ENCODE measurements at regions not wholly inside any gene's neighbourhood (a gene's known extent, or its start where the extent isn't known, plus 50 kb on each side); places are given as distances from the start of the nearest gene placed in this dataset.

DNA sequence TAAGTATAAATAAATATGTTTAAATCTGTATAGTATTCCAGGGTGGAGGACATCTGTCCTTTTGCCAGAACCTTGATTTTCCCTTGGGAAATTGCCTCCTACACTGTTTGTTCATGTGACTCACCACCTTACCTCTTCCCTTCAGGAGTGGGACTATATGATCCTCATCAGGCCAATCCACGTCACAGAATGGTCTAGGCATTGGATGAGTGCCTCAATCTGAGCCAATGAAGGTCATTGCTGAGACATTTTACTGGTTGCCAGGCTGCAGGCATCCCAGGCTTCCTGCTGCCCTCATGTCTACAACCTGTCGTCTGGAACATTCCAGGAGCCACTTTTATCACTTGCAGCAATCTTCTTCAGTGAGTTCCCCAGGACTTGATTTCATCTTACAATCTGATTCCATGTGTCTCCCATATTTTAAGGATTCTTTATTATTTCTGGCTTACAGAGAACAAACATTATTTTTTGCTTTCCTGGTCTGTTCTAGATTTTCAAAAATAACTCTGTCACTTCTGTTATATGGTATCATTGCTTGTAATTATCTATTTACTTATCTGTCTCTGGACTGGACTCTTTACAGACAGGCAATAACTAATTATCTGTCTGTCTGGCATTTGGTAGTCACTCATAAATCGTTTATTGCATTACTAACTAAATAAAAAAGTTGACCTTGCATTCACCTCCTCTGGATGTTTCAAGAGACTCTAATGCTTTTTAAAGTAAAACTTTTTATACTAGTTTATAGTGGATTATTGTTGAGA is 107.3 kb upstream of the APC start (continued):
- TF ChIP-seq VEZF1 (CRISPR knock-in tag; IDR thresholded peaks at IDR 0.05), result no peak
- no peak for TF ChIP-seq KHSRP (IDR thresholded peaks at IDR 0.05)
- TF ChIP-seq ZNF197 (CRISPR knock-in tag; IDR thresholded peaks at IDR 0.05; ENCODE audit: low read depth), result no peak
- TF ChIP-seq CEBPG (CRISPR knock-in tag; IDR thresholded peaks at IDR 0.05), result no peak
- no peak for TF ChIP-seq CEBPG (tag; conservative IDR thresholded peaks at IDR 0.05 in 1 of 2, IDR thresholded peaks at IDR 0.05 in 1 of 2)
- TF ChIP-seq SMAD2 (IDR thresholded peaks at IDR 0.05; ENCODE audit: low read depth, low read length), result no peak

DNA sequence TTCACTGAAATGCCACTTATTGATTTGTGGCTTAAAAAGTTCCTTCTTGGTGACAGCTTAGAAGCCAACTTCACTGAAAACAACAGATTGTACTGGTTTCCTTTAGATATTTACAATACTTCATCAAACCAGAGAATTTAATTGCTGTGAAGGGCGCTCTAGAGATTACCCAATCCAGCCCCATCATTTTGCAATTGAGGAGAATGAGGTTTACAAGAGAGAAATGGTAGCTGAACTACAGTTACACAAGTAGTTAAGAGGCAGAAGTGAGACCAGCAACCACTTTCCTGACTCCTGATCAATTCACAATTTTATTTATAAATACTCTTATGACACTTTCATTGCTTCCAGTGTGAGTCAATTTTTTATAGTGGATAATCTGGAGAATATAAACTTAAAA is 103.5 kb upstream of the APC start:
- no peak overlapping the region for H3K4me2 ChIP-seq (ENCODE audit: insufficient read depth, low read length)
- in situ Hi-C loops (cut with MboI) (no loop called here), intact Hi-C loops (cut with micrococcal nuclease) (no loop called here)
- ATAC-seq (no peak), DNase-seq (ENCODE audit: extremely low read depth in 1 of 4, low spot score in 3 of 4) (no peak), FAIRE-seq (no peak)
- no peaks in the 10 kb centered on the region for H3K27me3 ChIP-seq (ENCODE audit: control insufficient read depth in 2 of 2, insufficient read depth in 2 of 2, low read length in 2 of 2)
- H3K27ac ChIP-seq (ENCODE audit: extremely low read depth, low read depth, low read length), result no peak overlapping the region
- no peak overlapping the region for H2AFZ ChIP-seq (ENCODE audit: low read depth, low read length)
- H3K4me1 ChIP-seq (replicated peaks in 1 of 2; ENCODE audit: control insufficient read depth in 2 of 2, insufficient read depth in 2 of 2, low read length in 2 of 2), result no peaks in the 10 kb centered on the region
- 7% methylated on average over 1 of the region's 1 CpG for WGBS (ENCODE audit: insufficient coverage, low coverage, missing lambda C conversion rate)
- no peaks in the 10 kb centered on the region for H3K36me3 ChIP-seq (ENCODE audit: control insufficient read depth, insufficient read depth, low read length)
- no TSS peak for BruUV-seq (replicated peaks)
- H3K79me2 ChIP-seq (ENCODE audit: control insufficient read depth, insufficient read depth, low read length), result no peaks in the 10 kb centered on the region
- no peak overlapping the region for H3K9ac ChIP-seq (ENCODE audit: insufficient read depth in 1 of 2, low read depth in 2 of 2, low read length in 2 of 2)
- no peaks in the 10 kb centered on the region; the same call in 1 of the 2 replicates for H3K9me3 ChIP-seq (replicated peaks; ENCODE audit: control insufficient read depth, insufficient read depth, low read depth, low read length)
- H3K4me3 ChIP-seq, result no peak overlapping the region
- CTCF ChIA-PET (ENCODE audit: low intra/inter-chr PET ratio), result no interaction called here
- no peaks in the 10 kb centered on the region for H3K9me1 ChIP-seq (ENCODE audit: control insufficient read depth, insufficient read depth, low read length)
- POLR2A ChIA-PET, result interaction anchor here (1.2 kb wide), 1 partner anchor 297 kb away, joined by 3 read pairs; no protein-coding TSS in a partner anchor
- no peaks in the 10 kb centered on the region for H4K20me1 ChIP-seq (replicated peaks; ENCODE audit: control insufficient read depth, insufficient read depth, low read length)
- TF ChIP-seq, protein P1, sequence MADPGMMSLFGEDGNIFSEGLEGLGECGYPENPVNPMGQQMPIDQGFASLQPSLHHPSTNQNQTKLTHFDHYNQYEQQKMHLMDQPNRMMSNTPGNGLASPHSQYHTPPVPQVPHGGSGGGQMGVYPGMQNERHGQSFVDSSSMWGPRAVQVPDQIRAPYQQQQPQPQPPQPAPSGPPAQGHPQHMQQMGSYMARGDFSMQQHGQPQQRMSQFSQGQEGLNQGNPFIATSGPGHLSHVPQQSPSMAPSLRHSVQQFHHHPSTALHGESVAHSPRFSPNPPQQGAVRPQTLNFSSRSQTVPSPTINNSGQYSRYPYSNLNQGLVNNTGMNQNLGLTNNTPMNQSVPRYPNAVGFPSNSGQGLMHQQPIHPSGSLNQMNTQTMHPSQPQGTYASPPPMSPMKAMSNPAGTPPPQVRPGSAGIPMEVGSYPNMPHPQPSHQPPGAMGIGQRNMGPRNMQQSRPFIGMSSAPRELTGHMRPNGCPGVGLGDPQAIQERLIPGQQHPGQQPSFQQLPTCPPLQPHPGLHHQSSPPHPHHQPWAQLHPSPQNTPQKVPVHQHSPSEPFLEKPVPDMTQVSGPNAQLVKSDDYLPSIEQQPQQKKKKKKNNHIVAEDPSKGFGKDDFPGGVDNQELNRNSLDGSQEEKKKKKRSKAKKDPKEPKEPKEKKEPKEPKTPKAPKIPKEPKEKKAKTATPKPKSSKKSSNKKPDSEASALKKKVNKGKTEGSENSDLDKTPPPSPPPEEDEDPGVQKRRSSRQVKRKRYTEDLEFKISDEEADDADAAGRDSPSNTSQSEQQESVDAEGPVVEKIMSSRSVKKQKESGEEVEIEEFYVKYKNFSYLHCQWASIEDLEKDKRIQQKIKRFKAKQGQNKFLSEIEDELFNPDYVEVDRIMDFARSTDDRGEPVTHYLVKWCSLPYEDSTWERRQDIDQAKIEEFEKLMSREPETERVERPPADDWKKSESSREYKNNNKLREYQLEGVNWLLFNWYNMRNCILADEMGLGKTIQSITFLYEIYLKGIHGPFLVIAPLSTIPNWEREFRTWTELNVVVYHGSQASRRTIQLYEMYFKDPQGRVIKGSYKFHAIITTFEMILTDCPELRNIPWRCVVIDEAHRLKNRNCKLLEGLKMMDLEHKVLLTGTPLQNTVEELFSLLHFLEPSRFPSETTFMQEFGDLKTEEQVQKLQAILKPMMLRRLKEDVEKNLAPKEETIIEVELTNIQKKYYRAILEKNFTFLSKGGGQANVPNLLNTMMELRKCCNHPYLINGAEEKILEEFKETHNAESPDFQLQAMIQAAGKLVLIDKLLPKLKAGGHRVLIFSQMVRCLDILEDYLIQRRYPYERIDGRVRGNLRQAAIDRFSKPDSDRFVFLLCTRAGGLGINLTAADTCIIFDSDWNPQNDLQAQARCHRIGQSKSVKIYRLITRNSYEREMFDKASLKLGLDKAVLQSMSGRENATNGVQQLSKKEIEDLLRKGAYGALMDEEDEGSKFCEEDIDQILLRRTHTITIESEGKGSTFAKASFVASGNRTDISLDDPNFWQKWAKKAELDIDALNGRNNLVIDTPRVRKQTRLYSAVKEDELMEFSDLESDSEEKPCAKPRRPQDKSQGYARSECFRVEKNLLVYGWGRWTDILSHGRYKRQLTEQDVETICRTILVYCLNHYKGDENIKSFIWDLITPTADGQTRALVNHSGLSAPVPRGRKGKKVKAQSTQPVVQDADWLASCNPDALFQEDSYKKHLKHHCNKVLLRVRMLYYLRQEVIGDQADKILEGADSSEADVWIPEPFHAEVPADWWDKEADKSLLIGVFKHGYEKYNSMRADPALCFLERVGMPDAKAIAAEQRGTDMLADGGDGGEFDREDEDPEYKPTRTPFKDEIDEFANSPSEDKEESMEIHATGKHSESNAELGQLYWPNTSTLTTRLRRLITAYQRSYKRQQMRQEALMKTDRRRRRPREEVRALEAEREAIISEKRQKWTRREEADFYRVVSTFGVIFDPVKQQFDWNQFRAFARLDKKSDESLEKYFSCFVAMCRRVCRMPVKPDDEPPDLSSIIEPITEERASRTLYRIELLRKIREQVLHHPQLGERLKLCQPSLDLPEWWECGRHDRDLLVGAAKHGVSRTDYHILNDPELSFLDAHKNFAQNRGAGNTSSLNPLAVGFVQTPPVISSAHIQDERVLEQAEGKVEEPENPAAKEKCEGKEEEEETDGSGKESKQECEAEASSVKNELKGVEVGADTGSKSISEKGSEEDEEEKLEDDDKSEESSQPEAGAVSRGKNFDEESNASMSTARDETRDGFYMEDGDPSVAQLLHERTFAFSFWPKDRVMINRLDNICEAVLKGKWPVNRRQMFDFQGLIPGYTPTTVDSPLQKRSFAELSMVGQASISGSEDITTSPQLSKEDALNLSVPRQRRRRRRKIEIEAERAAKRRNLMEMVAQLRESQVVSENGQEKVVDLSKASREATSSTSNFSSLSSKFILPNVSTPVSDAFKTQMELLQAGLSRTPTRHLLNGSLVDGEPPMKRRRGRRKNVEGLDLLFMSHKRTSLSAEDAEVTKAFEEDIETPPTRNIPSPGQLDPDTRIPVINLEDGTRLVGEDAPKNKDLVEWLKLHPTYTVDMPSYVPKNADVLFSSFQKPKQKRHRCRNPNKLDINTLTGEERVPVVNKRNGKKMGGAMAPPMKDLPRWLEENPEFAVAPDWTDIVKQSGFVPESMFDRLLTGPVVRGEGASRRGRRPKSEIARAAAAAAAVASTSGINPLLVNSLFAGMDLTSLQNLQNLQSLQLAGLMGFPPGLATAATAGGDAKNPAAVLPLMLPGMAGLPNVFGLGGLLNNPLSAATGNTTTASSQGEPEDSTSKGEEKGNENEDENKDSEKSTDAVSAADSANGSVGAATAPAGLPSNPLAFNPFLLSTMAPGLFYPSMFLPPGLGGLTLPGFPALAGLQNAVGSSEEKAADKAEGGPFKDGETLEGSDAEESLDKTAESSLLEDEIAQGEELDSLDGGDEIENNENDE (IDR thresholded peaks at IDR 0.05; ENCODE audit: low read depth, low read length), result no peak
- no peak for TF ChIP-seq SPI1 (IDR thresholded peaks at IDR 0.05; ENCODE audit: borderline replicate concordance, low read depth, low read length)
